Upper lobe of left lung (tissue), 4 donors: ENCODE measurements at regions not wholly inside any gene's neighbourhood (a gene's known extent, or its start where the extent isn't known, plus 50 kb on each side); places are given as distances from the start of the nearest gene placed in this dataset.

Experiments
- CTCF ChIP-seq, 6 experiments: fragments of 450-650 bp in 4 of 6; fragments of 200-600 bp in 2 of 6; sonication (generic) in 2 of 6; IDR thresholded peaks; one replicate each; pipeline ENCODE4 v1.5.1; 2016 to 2019; ENCODE audit warnings: antibody characterized with exemption in 6 of 6
- EP300 ChIP-seq, 4 donors: sonication (generic); formaldehyde crosslinking; IDR thresholded peaks; one replicate each; pipeline ENCODE4 v1.5.1; 2017; ENCODE audit warnings: antibody characterized with exemption in 4 of 4, control low read depth in 2 of 4
- POLR2A ChIP-seq, 4 donors: fragments of 450-650 bp; IDR thresholded peaks; one replicate each; pipeline ENCODE4 v1.5.1; 2016 to 2017; ENCODE audit warnings: antibody characterized with exemption in 4 of 4, mild to moderate bottlenecking in 2 of 4
- POLR2AphosphoS5 ChIP-seq, 2 donors: sonication (generic); formaldehyde crosslinking; IDR thresholded peaks; one replicate each; pipeline ENCODE4 v1.5.1; 2017; ENCODE audit warnings: antibody characterized with exemption in 2 of 2

DNA sequence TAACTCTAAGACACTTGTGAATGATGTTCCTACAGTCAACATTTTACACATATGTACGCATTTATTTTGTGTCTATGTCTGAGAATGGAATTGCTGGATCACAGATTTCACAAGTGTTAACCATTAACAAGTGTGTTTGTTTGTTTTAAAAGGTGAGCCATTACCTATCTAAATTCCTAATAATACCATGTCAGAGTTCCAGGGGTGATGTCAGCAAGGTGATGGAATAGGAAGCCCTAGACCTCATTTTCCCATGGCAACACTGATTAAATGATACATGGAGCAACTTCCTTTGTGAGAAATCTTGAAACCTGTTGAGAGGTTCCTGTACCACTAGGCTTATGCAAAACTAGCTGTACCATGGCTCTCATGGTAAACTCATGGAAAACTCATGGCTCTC, 309.7 kb downstream of the CYLC2 start:
- TF ChIP-seq POLR2A (IDR thresholded peaks at IDR 0.05) (no peak), CTCF (IDR thresholded peaks at IDR 0.05) (no peak), EP300 (IDR thresholded peaks at IDR 0.05) (no peak), POLR2AphosphoS5 (IDR thresholded peaks at IDR 0.05) (no peak)
